IMR-90 (cell line): ENCODE measurements at regions not wholly inside any gene's neighbourhood (a gene's known extent, or its start where the extent isn't known, plus 50 kb on each side); places are given as distances from the start of the nearest gene placed in this dataset.

Experiments used
- BHLHE40 ChIP-seq: fragments of 150-350 bp; IDR thresholded peaks from 2 replicates; pipeline ENCODE4 v1.6.1; 2016; ENCODE audit warnings: mild to moderate bottlenecking, low read depth, low read length
- CEBPB ChIP-seq: IDR thresholded peaks from 2 replicates; pipeline ENCODE4 v1.6.1; 2012; ENCODE audit warnings: low read depth, low read length, improper control_type of control experiment
- MAFK ChIP-seq: IDR thresholded peaks from 2 replicates; pipeline ENCODE4 v1.6.1; 2012; ENCODE audit warnings: low read depth, low read length, improper control_type of control experiment
- MAZ ChIP-seq: IDR thresholded peaks from 2 replicates; pipeline ENCODE4 v1.6.1; 2012; ENCODE audit warnings: low read depth, mild to moderate bottlenecking, low read length, improper control_type of control experiment, moderate library complexity, borderline replicate concordance
- NFE2L2 ChIP-seq: fragments of 150-350 bp; IDR thresholded peaks from 2 replicates; pipeline ENCODE4 v1.6.1; 2016; ENCODE audit warnings: low read depth, mild to moderate bottlenecking, low read length
- POLR2A ChIP-seq: IDR thresholded peaks from 2 replicates; pipeline ENCODE4 v1.6.1; 2012; ENCODE audit warnings: mild to moderate bottlenecking, low read depth, low read length
- RAD21 ChIP-seq: IDR thresholded peaks from 2 replicates; pipeline ENCODE4 v1.6.1; 2012; ENCODE audit warnings: low read length, improper control_type of control experiment
- RCOR1 ChIP-seq: IDR thresholded peaks from 2 replicates; pipeline ENCODE4 v1.6.1; 2012; ENCODE audit warnings: mild to moderate bottlenecking, low read length, improper control_type of control experiment; ENCODE audit not compliant: insufficient replicate concordance
- RFX5 ChIP-seq: IDR thresholded peaks from 2 replicates; pipeline ENCODE4 v1.8.0; 2012; ENCODE audit warnings: low read depth, mild to moderate bottlenecking, low read length, moderate library complexity
- SMC3 ChIP-seq: fragments of 150-350 bp; IDR thresholded peaks from 2 replicates; pipeline ENCODE4 v1.6.1; 2016; ENCODE audit warnings: low read depth, mild to moderate bottlenecking, antibody characterized with exemption, low read length, moderate library complexity
- TF ChIP-seq, protein P1 (sequence below): conservative IDR thresholded peaks from 2 replicates; pipeline ENCODE4 v1.5.1; 2012; ENCODE audit warnings: mild to moderate bottlenecking, low read depth, low read length, improper control_type of control experiment
- TF ChIP-seq, protein P2 (sequence below): fragments of 150-350 bp; IDR thresholded peaks from 2 replicates; pipeline ENCODE4 v1.6.1; 2017; ENCODE audit warnings: mild to moderate bottlenecking, antibody characterized with exemption, low read length, low read depth
- TF ChIP-seq, protein P3 (sequence below): fragments of 150-350 bp; IDR thresholded peaks from 2 replicates; pipeline ENCODE4 v1.6.1; 2016; ENCODE audit warnings: low read depth, mild to moderate bottlenecking, low read length, moderate library complexity, borderline replicate concordance

DNA sequence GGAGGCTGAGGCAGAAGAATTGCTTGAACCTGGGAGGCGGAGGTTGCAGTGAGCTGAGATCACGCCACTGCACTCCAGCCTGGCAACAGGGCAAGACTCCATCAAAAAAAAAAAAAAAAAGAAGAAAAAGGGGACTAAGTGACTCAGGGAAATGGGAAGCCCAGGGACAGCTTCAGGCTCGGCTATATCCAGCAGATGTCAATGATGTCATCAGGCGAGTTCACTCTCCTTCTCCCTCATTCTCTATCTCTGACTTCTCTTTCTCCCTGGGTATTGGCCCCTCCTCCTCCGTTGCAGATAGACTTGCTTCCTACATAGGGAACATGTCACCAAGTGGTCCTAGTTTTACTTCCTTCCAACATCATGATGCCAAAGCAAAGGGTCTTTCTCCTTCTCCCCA lies 316.8 kb downstream of the TFAP2C start:
- TF ChIP-seq, protein P1, sequence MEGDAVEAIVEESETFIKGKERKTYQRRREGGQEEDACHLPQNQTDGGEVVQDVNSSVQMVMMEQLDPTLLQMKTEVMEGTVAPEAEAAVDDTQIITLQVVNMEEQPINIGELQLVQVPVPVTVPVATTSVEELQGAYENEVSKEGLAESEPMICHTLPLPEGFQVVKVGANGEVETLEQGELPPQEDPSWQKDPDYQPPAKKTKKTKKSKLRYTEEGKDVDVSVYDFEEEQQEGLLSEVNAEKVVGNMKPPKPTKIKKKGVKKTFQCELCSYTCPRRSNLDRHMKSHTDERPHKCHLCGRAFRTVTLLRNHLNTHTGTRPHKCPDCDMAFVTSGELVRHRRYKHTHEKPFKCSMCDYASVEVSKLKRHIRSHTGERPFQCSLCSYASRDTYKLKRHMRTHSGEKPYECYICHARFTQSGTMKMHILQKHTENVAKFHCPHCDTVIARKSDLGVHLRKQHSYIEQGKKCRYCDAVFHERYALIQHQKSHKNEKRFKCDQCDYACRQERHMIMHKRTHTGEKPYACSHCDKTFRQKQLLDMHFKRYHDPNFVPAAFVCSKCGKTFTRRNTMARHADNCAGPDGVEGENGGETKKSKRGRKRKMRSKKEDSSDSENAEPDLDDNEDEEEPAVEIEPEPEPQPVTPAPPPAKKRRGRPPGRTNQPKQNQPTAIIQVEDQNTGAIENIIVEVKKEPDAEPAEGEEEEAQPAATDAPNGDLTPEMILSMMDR = no peak
- no peak for TF ChIP-seq POLR2A
- TF ChIP-seq, protein P2, sequence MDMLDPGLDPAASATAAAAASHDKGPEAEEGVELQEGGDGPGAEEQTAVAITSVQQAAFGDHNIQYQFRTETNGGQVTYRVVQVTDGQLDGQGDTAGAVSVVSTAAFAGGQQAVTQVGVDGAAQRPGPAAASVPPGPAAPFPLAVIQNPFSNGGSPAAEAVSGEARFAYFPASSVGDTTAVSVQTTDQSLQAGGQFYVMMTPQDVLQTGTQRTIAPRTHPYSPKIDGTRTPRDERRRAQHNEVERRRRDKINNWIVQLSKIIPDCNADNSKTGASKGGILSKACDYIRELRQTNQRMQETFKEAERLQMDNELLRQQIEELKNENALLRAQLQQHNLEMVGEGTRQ = no peak
- no peak for TF ChIP-seq RAD21
- TF ChIP-seq CEBPB = no peak
- no peak for TF ChIP-seq RCOR1
- no peak for TF ChIP-seq MAFK
- TF ChIP-seq SMC3 = no peak
- TF ChIP-seq, protein P3, sequence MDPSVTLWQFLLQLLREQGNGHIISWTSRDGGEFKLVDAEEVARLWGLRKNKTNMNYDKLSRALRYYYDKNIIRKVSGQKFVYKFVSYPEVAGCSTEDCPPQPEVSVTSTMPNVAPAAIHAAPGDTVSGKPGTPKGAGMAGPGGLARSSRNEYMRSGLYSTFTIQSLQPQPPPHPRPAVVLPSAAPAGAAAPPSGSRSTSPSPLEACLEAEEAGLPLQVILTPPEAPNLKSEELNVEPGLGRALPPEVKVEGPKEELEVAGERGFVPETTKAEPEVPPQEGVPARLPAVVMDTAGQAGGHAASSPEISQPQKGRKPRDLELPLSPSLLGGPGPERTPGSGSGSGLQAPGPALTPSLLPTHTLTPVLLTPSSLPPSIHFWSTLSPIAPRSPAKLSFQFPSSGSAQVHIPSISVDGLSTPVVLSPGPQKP = no peak
- TF ChIP-seq MAZ = no peak
- no peak for TF ChIP-seq RFX5
- no peak for TF ChIP-seq NFE2L2
- no peak for TF ChIP-seq BHLHE40
